ENCODE measurements at regions not wholly inside any gene's neighbourhood (a gene's known extent, or its start where the extent isn't known, plus 50 kb on each side); places are given as distances from the start of the nearest gene placed in this dataset.

DNA sequence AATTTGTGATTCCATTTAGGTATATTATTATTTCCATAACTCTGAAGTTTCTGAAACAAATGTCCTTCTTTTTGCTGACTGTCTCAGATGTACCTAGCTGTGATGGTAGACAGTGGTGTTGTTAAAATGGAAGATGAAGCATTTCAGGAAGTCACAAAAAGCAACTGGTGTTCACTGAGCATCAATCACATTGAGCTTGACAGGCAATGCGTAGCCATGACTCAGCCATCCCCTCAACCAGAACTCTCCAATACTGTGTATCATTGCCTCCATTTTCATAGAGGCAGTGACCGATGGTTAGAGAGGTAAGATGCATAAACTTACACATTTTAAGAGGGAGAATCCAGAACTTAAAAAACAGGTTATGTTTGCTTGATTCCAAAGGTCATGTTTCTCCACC lies 434.0 kb downstream of the INHBA start (continued):
- TF ChIP-seq POLR2AphosphoS5 (IDR thresholded peaks at IDR 0.05; ENCODE audit: low read depth) (no peak), CREB1 (CRISPR knock-in tag; IDR thresholded peaks at IDR 0.05; ENCODE audit: low read depth) (no peak), STAT1 (IDR thresholded peaks at IDR 0.05; ENCODE audit: unreplicated experiment) (no peak), CTCF (conservative IDR thresholded peaks at IDR 0.05; ENCODE audit: low read depth in 2 of 2) (no peak), JUNB (IDR thresholded peaks at IDR 0.05; ENCODE audit: unreplicated experiment) (no peak), NANOG (IDR thresholded peaks at IDR 0.05; ENCODE audit: borderline replicate concordance) (no peak), EZH2phosphoT487 (IDR thresholded peaks at IDR 0.05; ENCODE audit: unreplicated experiment) (no peak), EZH2 (IDR thresholded peaks at IDR 0.05; ENCODE audit: low read depth, unreplicated experiment) (no peak), ETS1 (IDR thresholded peaks at IDR 0.05) (no peak), ZNF114 (CRISPR knock-in tag; IDR thresholded peaks at IDR 0.05) (no peak)

DNA sequence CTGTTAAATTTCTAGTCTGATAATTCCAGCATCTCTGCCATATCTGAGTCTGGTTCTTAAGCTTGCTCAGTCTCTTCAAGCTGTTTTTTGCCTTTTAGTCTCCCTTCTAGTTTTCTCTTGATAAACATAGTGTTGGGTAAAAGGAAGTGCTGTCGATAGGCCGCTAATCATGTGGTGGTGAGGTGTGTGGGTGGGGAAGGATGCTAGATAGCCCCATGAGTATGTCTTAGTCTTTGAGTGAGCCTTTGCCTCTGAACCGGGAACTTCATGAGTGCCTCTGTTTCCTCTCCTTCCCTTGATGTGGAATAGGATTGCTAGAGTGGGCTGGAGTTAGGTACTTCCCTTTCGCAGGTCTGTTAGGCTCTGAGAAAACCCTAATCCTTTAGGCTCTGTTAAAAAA lies 441.8 kb downstream of the INHBA start:
- no peaks in the 10 kb centered on the region for H3K27me3 ChIP-seq (ENCODE audit: insufficient read depth)
- no peaks in the 10 kb centered on the region for H3K4me1 ChIP-seq (ENCODE audit: insufficient read depth)
- DNase-seq (ENCODE audit: low spot score) (no peak), ATAC-seq (no peak)
- H3K27me3 Mint-ChIP-seq (ENCODE audit: insufficient read depth, low read depth, poor library complexity), result no peaks in the 10 kb centered on the region
- peaks cover 2% of the 10 kb centered on the region; the same call in 2 of the 3 replicates for H3K9me3 Mint-ChIP-seq
- peaks cover 7% of the 10 kb centered on the region for H3K4me1 Mint-ChIP-seq
- H3K27ac ChIP-seq (ENCODE audit: low read depth), result no peak overlapping the region
- H3K4me3 Mint-ChIP-seq, result no peak overlapping the region
- H2AFZ ChIP-seq, result 0 out of 2 replicates have a peak overlapping the region, but pooled peaks have one; percentile 26
- no peaks in the 10 kb centered on the region for H3K79me2 ChIP-seq (replicated peaks; ENCODE audit: insufficient read depth)
- H3K4me3 ChIP-seq, result no peak overlapping the region
- no peaks in the 10 kb centered on the region for H4K20me1 ChIP-seq (replicated peaks; ENCODE audit: insufficient read depth)
- H3K27ac Mint-ChIP-seq, result no peak overlapping the region
- no peaks in the 10 kb centered on the region for H3F3A ChIP-seq (replicated peaks; ENCODE audit: low read depth)
- no peak overlapping the region for H3K4me2 ChIP-seq
- no peaks in the 10 kb centered on the region for H3K36me3 ChIP-seq (ENCODE audit: insufficient read depth)
- no peaks in the 10 kb centered on the region for H3K36me3 Mint-ChIP-seq (ENCODE audit: low read depth)
- peaks cover 8% of the 10 kb centered on the region; the same call in 1 of the 2 replicates for H3K9me2 ChIP-seq (ENCODE audit: insufficient read depth)
- TF ChIP-seq, protein P1, sequence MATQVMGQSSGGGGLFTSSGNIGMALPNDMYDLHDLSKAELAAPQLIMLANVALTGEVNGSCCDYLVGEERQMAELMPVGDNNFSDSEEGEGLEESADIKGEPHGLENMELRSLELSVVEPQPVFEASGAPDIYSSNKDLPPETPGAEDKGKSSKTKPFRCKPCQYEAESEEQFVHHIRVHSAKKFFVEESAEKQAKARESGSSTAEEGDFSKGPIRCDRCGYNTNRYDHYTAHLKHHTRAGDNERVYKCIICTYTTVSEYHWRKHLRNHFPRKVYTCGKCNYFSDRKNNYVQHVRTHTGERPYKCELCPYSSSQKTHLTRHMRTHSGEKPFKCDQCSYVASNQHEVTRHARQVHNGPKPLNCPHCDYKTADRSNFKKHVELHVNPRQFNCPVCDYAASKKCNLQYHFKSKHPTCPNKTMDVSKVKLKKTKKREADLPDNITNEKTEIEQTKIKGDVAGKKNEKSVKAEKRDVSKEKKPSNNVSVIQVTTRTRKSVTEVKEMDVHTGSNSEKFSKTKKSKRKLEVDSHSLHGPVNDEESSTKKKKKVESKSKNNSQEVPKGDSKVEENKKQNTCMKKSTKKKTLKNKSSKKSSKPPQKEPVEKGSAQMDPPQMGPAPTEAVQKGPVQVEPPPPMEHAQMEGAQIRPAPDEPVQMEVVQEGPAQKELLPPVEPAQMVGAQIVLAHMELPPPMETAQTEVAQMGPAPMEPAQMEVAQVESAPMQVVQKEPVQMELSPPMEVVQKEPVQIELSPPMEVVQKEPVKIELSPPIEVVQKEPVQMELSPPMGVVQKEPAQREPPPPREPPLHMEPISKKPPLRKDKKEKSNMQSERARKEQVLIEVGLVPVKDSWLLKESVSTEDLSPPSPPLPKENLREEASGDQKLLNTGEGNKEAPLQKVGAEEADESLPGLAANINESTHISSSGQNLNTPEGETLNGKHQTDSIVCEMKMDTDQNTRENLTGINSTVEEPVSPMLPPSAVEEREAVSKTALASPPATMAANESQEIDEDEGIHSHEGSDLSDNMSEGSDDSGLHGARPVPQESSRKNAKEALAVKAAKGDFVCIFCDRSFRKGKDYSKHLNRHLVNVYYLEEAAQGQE (IDR thresholded peaks at IDR 0.05; ENCODE audit: unreplicated experiment), result no peak
- TF ChIP-seq ZNF462 (CRISPR knock-in tag; IDR thresholded peaks at IDR 0.05), result no peak
- no peak for TF ChIP-seq JUNB (IDR thresholded peaks at IDR 0.05; ENCODE audit: unreplicated experiment)
- no peak for TF ChIP-seq EZH2 (IDR thresholded peaks at IDR 0.05; ENCODE audit: low read depth, unreplicated experiment)
- TF ChIP-seq ZNF114 (CRISPR knock-in tag; IDR thresholded peaks at IDR 0.05), result no peak
- no peak for TF ChIP-seq POLR2AphosphoS5 (IDR thresholded peaks at IDR 0.05; ENCODE audit: low read depth)
- TF ChIP-seq STAT1 (IDR thresholded peaks at IDR 0.05; ENCODE audit: unreplicated experiment), result no peak

All from GM23338 (cell line).